NCI-H774 (cell line): ENCODE measurements at regions not wholly inside any gene's neighbourhood (a gene's known extent, or its start where the extent isn't known, plus 50 kb on each side); places are given as distances from the start of the nearest gene placed in this dataset.
A peak's percentile ranks its signal among the peaks of the same experiment; 100 is the strongest.

Source experiments
- DNase-seq: peaks from one replicate; lab custom pipeline; 2025; lab: John Stamatoyannopoulos, UW

GRCh38 chr12:58268069-58268468 lies 326.7 kb downstream of the ATP23 start:
- DNase-seq, result no peak

- DNase-seq, result no peak
Observed at GRCh38 chr12:58269476-58269875, 328.1 kb downstream of the ATP23 start.

- no peak for DNase-seq
Observed at GRCh38 chr12:58270966-58271705, 329.8 kb downstream of the ATP23 start.

- DNase-seq, result no peak
Observed at GRCh38 chr12:58272461-58272860, 331.1 kb downstream of the ATP23 start.

- no peak for DNase-seq
Observed at GRCh38 chr12:58277231-58277630, 335.9 kb downstream of the ATP23 start.

GRCh38 chr12:58283553-58283952 lies 342.2 kb downstream of the ATP23 start:
- DNase-seq, result no peak

GRCh38 chr12:58285551-58285950 lies 344.2 kb downstream of the ATP23 start:
- no peak for DNase-seq

- DNase-seq, result no peak
Observed at GRCh38 chr12:58286353-58286752, 345.0 kb downstream of the ATP23 start.

- DNase-seq, result no peak
Observed at GRCh38 chr12:58288190-58288589, 346.8 kb downstream of the ATP23 start.

- DNase-seq, result no peak
Observed at GRCh38 chr12:58291106-58291505, 349.7 kb downstream of the ATP23 start.

- DNase-seq, result no peak
Observed at GRCh38 chr12:58293308-58293982, 352.1 kb downstream of the ATP23 start.

GRCh38 chr12:58295268-58295667 lies 353.9 kb downstream of the ATP23 start:
- DNase-seq, result no peak

- no peak for DNase-seq
Observed at GRCh38 chr12:58296863-58297262, 355.5 kb downstream of the ATP23 start.

- DNase-seq, result no peak
Observed at GRCh38 chr12:58298803-58299202, 357.4 kb downstream of the ATP23 start.

GRCh38 chr12:58299371-58299770 lies 358.0 kb downstream of the ATP23 start:
- no peak for DNase-seq

GRCh38 chr12:58301038-58301729 lies 359.8 kb downstream of the ATP23 start:
- no peak for DNase-seq

- DNase-seq, result no peak
Observed at GRCh38 chr12:58301730-58302122, 360.4 kb downstream of the ATP23 start.

- peak; percentile 68 for DNase-seq
Observed at GRCh38 chr12:58302487-58303011, 361.2 kb downstream of the ATP23 start.

GRCh38 chr12:58306266-58307000 lies 365.1 kb downstream of the ATP23 start:
- no peak for DNase-seq

- DNase-seq, result no peak
Observed at GRCh38 chr12:58309806-58310205, 368.4 kb downstream of the ATP23 start.

- DNase-seq, result no peak
Observed at GRCh38 chr12:58310368-58310767, 369.0 kb downstream of the ATP23 start.
